Neural crest cell (in vitro differentiated cells): ENCODE measurements at regions not wholly inside any gene's neighbourhood (a gene's known extent, or its start where the extent isn't known, plus 50 kb on each side); places are given as distances from the start of the nearest gene placed in this dataset.

Source experiments
- DNase-seq: peaks from one replicate; pipeline ENCODE4 v3.0.0; 2021; ENCODE audit warnings: low read depth, mixed read lengths, low spot score
- H3K27ac Mint-ChIP-seq: one replicate; pipeline ENCODE4 v1.8.0; 2021; ENCODE audit warnings: mild to moderate bottlenecking, mixed read lengths; ENCODE audit not compliant: unreplicated experiment
- H3K27me3 Mint-ChIP-seq: 2 replicates; pipeline ENCODE4 v1.8.0; 2021; ENCODE audit warnings: low read depth, mild to moderate bottlenecking, mixed read lengths
- H3K36me3 Mint-ChIP-seq: 2 replicates; pipeline ENCODE4 v1.8.0; 2021; ENCODE audit warnings: low read depth, mild to moderate bottlenecking, mixed read lengths
- H3K4me1 Mint-ChIP-seq: 2 replicates; pipeline ENCODE4 v1.8.0; 2021; ENCODE audit warnings: mixed read lengths
- H3K4me3 Mint-ChIP-seq: one replicate; pipeline ENCODE4 v1.8.0; 2021; ENCODE audit warnings: mild to moderate bottlenecking, mixed read lengths
- H3K9me3 Mint-ChIP-seq: 2 replicates; pipeline ENCODE4 v1.8.0; 2021; ENCODE audit warnings: mixed read lengths
- TF ChIP-seq, protein P1 (sequence below): fragments of 200-600 bp; sonication (generic); conservative IDR thresholded peaks from 2 replicates; pipeline ENCODE4 v1.5.0; 2021; ENCODE audit warnings: antibody characterized with exemption, mild to moderate bottlenecking

DNA sequence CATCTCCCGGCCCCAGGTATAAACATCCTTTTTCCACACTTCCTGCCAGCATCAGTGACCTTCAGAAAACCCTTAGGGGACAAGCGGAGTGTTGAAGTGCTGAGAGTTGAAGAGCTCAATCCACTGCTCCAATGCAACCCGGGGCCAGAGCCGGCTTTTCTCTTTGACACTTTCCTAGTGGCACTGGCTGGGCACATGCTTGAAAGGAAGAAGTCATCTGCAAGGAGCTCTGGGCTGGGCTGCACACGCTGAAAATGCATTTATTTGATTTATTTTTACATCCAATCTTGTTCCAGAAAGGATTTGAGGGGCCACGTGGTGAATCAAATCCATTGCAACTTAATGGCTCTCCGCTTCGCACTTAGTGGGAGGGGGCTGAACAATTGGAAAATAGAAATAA is 229.0 kb upstream of the DIO3 start:
- Mint-ChIP-seq H3K27ac (no peak overlapping the region), H3K36me3 (no peaks in the 10 kb centered on the region), H3K9me3 (no peaks in the 10 kb centered on the region), H3K4me1 (peaks cover 13% of the 10 kb centered on the region), H3K27me3 (peaks cover 25% of the 10 kb centered on the region), H3K4me3 (no peak overlapping the region)
- no peak for DNase-seq
- TF ChIP-seq, protein P1, sequence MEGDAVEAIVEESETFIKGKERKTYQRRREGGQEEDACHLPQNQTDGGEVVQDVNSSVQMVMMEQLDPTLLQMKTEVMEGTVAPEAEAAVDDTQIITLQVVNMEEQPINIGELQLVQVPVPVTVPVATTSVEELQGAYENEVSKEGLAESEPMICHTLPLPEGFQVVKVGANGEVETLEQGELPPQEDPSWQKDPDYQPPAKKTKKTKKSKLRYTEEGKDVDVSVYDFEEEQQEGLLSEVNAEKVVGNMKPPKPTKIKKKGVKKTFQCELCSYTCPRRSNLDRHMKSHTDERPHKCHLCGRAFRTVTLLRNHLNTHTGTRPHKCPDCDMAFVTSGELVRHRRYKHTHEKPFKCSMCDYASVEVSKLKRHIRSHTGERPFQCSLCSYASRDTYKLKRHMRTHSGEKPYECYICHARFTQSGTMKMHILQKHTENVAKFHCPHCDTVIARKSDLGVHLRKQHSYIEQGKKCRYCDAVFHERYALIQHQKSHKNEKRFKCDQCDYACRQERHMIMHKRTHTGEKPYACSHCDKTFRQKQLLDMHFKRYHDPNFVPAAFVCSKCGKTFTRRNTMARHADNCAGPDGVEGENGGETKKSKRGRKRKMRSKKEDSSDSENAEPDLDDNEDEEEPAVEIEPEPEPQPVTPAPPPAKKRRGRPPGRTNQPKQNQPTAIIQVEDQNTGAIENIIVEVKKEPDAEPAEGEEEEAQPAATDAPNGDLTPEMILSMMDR, result no peak

DNA sequence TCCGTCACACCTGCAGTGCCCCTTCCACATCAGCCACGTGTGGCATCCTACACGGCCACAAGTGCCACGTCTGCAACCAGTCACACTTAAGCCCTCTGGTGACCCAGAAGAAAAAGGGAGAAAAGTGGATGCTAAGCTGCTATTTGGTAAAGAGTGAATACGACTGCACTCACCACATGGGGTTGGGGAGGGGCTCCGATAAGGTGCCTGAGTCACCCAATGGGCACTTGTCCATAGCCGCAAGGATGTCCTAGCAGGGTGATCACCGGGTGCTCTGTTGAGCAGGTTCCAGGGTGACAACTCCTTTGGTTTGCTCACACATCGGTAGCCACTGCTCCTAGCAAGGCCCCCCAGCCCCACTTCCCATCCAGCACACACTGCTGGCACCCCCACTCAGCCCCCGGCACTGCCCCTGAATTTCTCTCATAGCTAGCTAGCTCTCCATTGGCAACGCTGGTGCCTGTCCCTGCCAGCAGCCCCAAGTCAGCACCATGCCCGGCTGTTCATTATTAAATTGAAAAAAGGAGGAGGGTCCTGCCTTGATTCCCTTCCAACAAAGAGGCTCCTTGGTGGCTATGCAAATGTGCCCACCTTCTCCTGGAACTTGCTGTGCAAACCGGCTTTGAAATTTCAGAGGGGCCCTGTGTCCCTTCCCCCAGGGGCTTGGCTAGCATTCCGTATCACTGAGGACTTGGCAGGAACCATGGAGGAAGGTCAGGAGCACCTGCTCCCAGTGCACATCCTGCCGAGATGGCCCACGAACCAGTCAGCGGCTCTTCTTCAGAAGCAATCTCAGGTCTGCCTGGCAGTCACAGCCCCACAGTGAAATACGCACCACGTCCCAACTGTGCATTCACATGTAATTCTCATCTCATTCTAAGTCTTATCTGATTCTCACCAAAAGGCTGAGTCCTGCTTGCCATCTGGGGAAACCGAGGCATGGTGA is 227.7 kb upstream of the DIO3 start:
- no peak for DNase-seq
- Mint-ChIP-seq H3K27me3 (peaks cover 29% of the 10 kb centered on the region), H3K27ac (no peak overlapping the region), H3K9me3 (no peaks in the 10 kb centered on the region), H3K4me1 (peaks cover 13% of the 10 kb centered on the region), H3K36me3 (no peaks in the 10 kb centered on the region), H3K4me3 (no peak overlapping the region)
- TF ChIP-seq, protein P1, result no peak

DNA sequence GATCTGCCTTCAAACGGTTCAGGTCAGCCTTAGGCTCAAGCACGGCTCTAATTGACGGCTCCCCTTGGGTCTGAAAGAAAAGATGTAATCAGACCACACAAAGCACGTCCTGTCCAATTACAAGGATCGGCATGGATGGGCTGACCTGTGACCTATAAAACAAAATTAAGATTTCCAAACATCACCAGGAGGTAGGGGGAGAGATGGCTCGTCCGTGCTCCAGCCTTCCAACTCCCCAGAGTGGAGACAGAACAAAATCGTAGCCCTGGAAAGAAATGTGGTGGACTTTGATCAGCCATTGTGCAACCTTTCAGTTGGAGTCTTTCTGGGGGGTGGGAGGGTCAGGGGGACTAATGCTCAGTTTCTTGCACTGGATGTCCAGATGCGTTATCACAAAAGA is 226.6 kb upstream of the DIO3 start:
- Mint-ChIP-seq H3K4me3 (no peak overlapping the region), H3K27ac (no peak overlapping the region), H3K9me3 (no peaks in the 10 kb centered on the region), H3K36me3 (no peaks in the 10 kb centered on the region), H3K27me3 (peaks cover 40% of the 10 kb centered on the region), H3K4me1 (peaks cover 13% of the 10 kb centered on the region)
- DNase-seq, result no peak
- TF ChIP-seq, protein P1, result no peak

DNA sequence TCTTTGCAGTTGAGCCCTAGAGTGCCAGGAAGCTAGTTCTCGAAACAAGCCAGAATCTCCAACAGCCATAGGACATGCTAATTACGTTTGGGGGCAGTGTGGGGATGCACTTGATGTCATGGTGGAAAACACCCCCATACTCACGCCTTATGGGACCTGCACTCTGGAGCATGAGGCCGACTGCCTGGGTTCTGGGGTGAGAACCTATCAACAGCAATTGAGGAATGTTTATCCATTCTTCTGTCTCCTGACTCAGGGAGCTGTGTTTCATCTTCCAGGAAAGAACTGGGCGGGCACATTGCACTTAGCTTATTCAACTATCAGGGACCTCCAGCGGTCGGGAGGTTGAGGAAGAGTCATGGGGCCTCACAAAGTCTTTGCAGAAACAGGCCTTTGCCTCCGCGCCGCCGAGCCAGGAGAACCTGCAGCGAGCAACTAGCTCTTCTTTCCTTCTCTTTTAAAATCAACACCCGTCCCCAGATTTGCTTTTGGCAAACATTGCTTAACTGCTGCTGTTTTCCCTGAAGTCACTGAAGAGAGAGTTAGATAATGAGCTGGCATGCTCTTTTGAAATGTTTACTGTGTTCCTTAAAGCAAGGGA is 226.1 kb upstream of the DIO3 start:
- DNase-seq, result no peak
- no peaks in the 10 kb centered on the region for H3K36me3 Mint-ChIP-seq
- H3K4me3 Mint-ChIP-seq, result no peak overlapping the region
- TF ChIP-seq, protein P1, result no peak
- peaks cover 13% of the 10 kb centered on the region for H3K4me1 Mint-ChIP-seq
- no peak overlapping the region for H3K27ac Mint-ChIP-seq
- no peaks in the 10 kb centered on the region for H3K9me3 Mint-ChIP-seq
- H3K27me3 Mint-ChIP-seq, result peaks cover 41% of the 10 kb centered on the region

DNA sequence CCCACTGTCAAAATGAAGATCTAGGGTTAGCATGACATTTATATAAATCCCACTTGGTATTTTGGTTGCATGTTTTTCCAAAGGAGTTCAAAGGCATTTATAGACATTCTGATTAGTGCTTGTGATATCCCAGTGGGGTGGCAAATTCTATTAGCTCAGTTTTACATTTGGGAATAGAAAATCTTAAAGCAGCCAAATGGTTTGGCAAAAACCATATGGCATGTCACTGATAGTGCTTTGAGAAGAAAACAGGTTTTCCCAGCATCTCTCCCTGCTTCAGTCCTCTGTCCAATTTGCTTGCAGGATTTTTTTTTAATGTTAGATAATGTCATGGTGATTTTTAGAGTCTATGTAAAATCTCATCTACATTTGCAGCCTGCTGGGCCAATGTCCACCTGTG is 225.1 kb upstream of the DIO3 start:
- Mint-ChIP-seq H3K27me3 (peaks cover 41% of the 10 kb centered on the region), H3K9me3 (no peaks in the 10 kb centered on the region), H3K36me3 (no peaks in the 10 kb centered on the region), H3K4me1 (peaks cover 13% of the 10 kb centered on the region), H3K27ac (no peak overlapping the region), H3K4me3 (no peak overlapping the region)
- TF ChIP-seq, protein P1, result no peak
- no peak for DNase-seq
